H1 (cell line): ENCODE measurements at regions not wholly inside any gene's neighbourhood (a gene's known extent, or its start where the extent isn't known, plus 50 kb on each side); places are given as distances from the start of the nearest gene placed in this dataset.

ENCODE experiments used
- CTCF ChIA-PET: fragments of 300-600 bp; sonication (Branson Sonifier 250); formaldehyde crosslinking; loops from one replicate; lab custom pipeline; 2021; ENCODE audit not compliant: partially characterized antibody; lab: Charles Lee
- POLR2A ChIA-PET: fragments of 300-600 bp; sonication (Branson Sonifier 250); formaldehyde crosslinking; loops from one replicate; lab custom pipeline; 2021; ENCODE audit warnings: inconsistent platforms; ENCODE audit not compliant: partially characterized antibody; lab: Charles Lee
- DNase-seq, 2 experiments: peaks; one replicate each; pipeline versions ENCODE4 v3.0.0 to v3.0.0-alpha.2; 2010 to 2022; ENCODE audit warnings: low spot score in 2 of 2, low read depth in 1 of 2, mixed read lengths in 1 of 2
- FAIRE-seq: peaks from 2 replicates; lab custom pipeline; 2011; peaks lifted over from hg19 to GRCh38; lab: Jason Lieb, UNC
- H2AFZ ChIP-seq: 2 replicates; pipeline ENCODE4 v1.8.1; 2012; ENCODE audit warnings: low read length, inconsistent platforms
- H2AK5ac ChIP-seq: 2 replicates; pipeline ENCODE4 v1.6.1; 2013; ENCODE audit warnings: low read depth, low read length
- H2BK120ac ChIP-seq: replicated peaks from 2 replicates; pipeline ENCODE3; 2013; ENCODE audit warnings: low read depth, low read length, inconsistent platforms
- H2BK12ac ChIP-seq: 2 replicates; pipeline ENCODE4 v1.6.1; 2013; ENCODE audit warnings: low read depth, low read length
- H2BK15ac ChIP-seq: 2 replicates; pipeline ENCODE4 v1.6.1; 2013; ENCODE audit warnings: low read length
- H2BK20ac ChIP-seq: 2 replicates; pipeline ENCODE4 v1.6.1; 2013; ENCODE audit warnings: low read length
- H2BK5ac ChIP-seq: 2 replicates; pipeline ENCODE4 v1.6.1; 2013; ENCODE audit warnings: low read depth, low read length
- H3K14ac ChIP-seq: 2 replicates; pipeline ENCODE4 v1.6.1; 2013; ENCODE audit warnings: inconsistent platforms; ENCODE audit not compliant: insufficient read length
- H3K18ac ChIP-seq: 2 replicates; pipeline ENCODE4 v1.6.1; 2013; ENCODE audit warnings: low read length; ENCODE audit errors: extremely low read depth
- H3K23ac ChIP-seq: 2 replicates; pipeline ENCODE4 v1.6.1; 2013; ENCODE audit warnings: inconsistent platforms; ENCODE audit not compliant: insufficient read length
- H3K23me2 ChIP-seq: 2 replicates; pipeline ENCODE4 v1.6.1; 2013; ENCODE audit warnings: low read depth, low read length
- H3K27ac ChIP-seq: 2 replicates; pipeline ENCODE4 v1.6.1; 2011; ENCODE audit warnings: low read depth, low read length, inconsistent platforms
- H3K27me3 ChIP-seq, 4 experiments: replicated peaks in 1 of 4; 1 replicate in 1 of 4; 2 replicates in 3 of 4; pipeline versions ENCODE4 v1.6.1 to v1.8.1; 2011 to 2013; ENCODE audit warnings: low read length in 3 of 4, mild to moderate bottlenecking in 3 of 4, inconsistent platforms in 2 of 4, mixed read lengths in 2 of 4, moderate library complexity in 1 of 4; ENCODE audit not compliant: control insufficient read depth in 3 of 4, insufficient read depth in 3 of 4; ENCODE audit errors: extremely low read depth in 1 of 4
- H3K36me3 ChIP-seq, 4 experiments: 2 replicates each; pipeline versions ENCODE4 v1.6.1 to v1.8.1; 2011 to 2013; ENCODE audit warnings: mild to moderate bottlenecking in 4 of 4, low read length in 3 of 4, moderate library complexity in 2 of 4, control low read depth in 1 of 4, inconsistent platforms in 1 of 4; ENCODE audit not compliant: insufficient read depth in 4 of 4, control insufficient read depth in 2 of 4
- H3K4ac ChIP-seq: replicated peaks from 2 replicates; pipeline ENCODE3; 2013; ENCODE audit warnings: low read length, low read depth, mixed read lengths, inconsistent platforms; ENCODE audit not compliant: insufficient read length
- H3K4me1 ChIP-seq, 4 experiments: replicated peaks in 1 of 4; 1 replicate in 1 of 4; 2 replicates in 3 of 4; pipeline versions ENCODE4 v1.6.1 to v1.8.1; 2011 to 2013; ENCODE audit warnings: low read length in 3 of 4, inconsistent platforms in 2 of 4, mixed read lengths in 1 of 4; ENCODE audit not compliant: insufficient read depth in 4 of 4, control insufficient read depth in 3 of 4
- H3K4me2 ChIP-seq, 2 experiments: 2 replicates each; pipeline versions ENCODE4 v1.6.1 to v1.8.1; 2011 to 2013; ENCODE audit warnings: low read depth in 2 of 2, low read length in 2 of 2, control low read depth in 1 of 2, inconsistent platforms in 1 of 2, mild to moderate bottlenecking in 1 of 2; ENCODE audit not compliant: insufficient read depth in 1 of 2
- H3K4me3 ChIP-seq, 4 experiments: fragments of 200-600, 300-600 bp in 1 of 4; sonication (generic), shearing (Covaris generic), sonication (Bioruptor Twin) in 1 of 4; 2 replicates each; pipeline versions ENCODE4 v1.5.1 to v1.8.1; 2011 to 2016; ENCODE audit warnings: low read length in 4 of 4, low read depth in 3 of 4, control low read depth in 2 of 4, inconsistent platforms in 2 of 4, mild to moderate bottlenecking in 2 of 4, mixed read lengths in 1 of 4, moderate library complexity in 1 of 4; ENCODE audit not compliant: insufficient read depth in 2 of 4; ENCODE audit errors: extremely low read depth in 1 of 4
- H3K56ac ChIP-seq: replicated peaks from 2 replicates; pipeline ENCODE3; 2013; ENCODE audit warnings: low read depth, mild to moderate bottlenecking, mixed read lengths, low read length, inconsistent platforms; ENCODE audit not compliant: insufficient read length
- H3K79me1 ChIP-seq: 2 replicates; pipeline ENCODE4 v1.6.1; 2013; ENCODE audit warnings: low read depth, low read length, control low read depth
- H3K79me2 ChIP-seq, 2 experiments: 2 replicates each; pipeline versions ENCODE4 v1.6.1 to v1.8.1; 2012 to 2013; ENCODE audit warnings: low read length in 2 of 2, mild to moderate bottlenecking in 2 of 2, inconsistent platforms in 1 of 2; ENCODE audit not compliant: insufficient read depth in 2 of 2, control insufficient read depth in 1 of 2
- H3K9ac ChIP-seq, 4 experiments: replicated peaks in 1 of 4; 1 replicate in 1 of 4; 2 replicates in 3 of 4; pipeline versions ENCODE4 v1.6.1 to v1.8.1; 2011 to 2013; ENCODE audit warnings: low read depth in 3 of 4, low read length in 3 of 4, control low read depth in 2 of 4, mild to moderate bottlenecking in 2 of 4, moderate library complexity in 2 of 4, inconsistent platforms in 1 of 4; ENCODE audit errors: extremely low read depth in 1 of 4
- H3K9me3 ChIP-seq, 2 experiments: 2 replicates each; pipeline versions ENCODE4 v1.6.1 to v1.8.1; 2012 to 2013; ENCODE audit warnings: mild to moderate bottlenecking in 2 of 2, moderate library complexity in 2 of 2, control low read depth in 1 of 2, inconsistent platforms in 1 of 2, low read depth in 1 of 2, low read length in 1 of 2, mixed read lengths in 1 of 2; ENCODE audit not compliant: insufficient read depth in 2 of 2
- H4K20me1 ChIP-seq, 2 experiments: replicated peaks in 1 of 2; 2 replicates each; pipeline versions ENCODE3 to v1.8.1; 2011 to 2013; ENCODE audit warnings: inconsistent platforms in 2 of 2, low read length in 2 of 2, mild to moderate bottlenecking in 1 of 2; ENCODE audit not compliant: insufficient read depth in 2 of 2, control insufficient read depth in 1 of 2
- H4K5ac ChIP-seq: 2 replicates; pipeline ENCODE4 v1.6.1; 2013; ENCODE audit warnings: low read length, low read depth, mixed read lengths, inconsistent platforms; ENCODE audit not compliant: insufficient read length
- H4K8ac ChIP-seq: 2 replicates; pipeline ENCODE4 v1.8.0; 2013; ENCODE audit warnings: mild to moderate bottlenecking, moderate library complexity, low read length, inconsistent platforms; ENCODE audit not compliant: insufficient read depth; ENCODE audit errors: extremely low read depth
- H4K91ac ChIP-seq: replicated peaks from 2 replicates; pipeline ENCODE3; 2013; ENCODE audit warnings: low read length, mixed read lengths, inconsistent platforms; ENCODE audit not compliant: insufficient read length
- ASH2L ChIP-seq: fragments of 200-600, 300-600 bp; sonication (generic); IDR thresholded peaks from one replicate; pipeline ENCODE4 v1.7.1; 2017; ENCODE audit warnings: low read length
- ATF3 ChIP-seq: IDR thresholded peaks from 2 replicates; pipeline ENCODE4 v1.6.1; 2011; ENCODE audit warnings: low read depth, mild to moderate bottlenecking, low read length; ENCODE audit not compliant: insufficient read depth
- BRCA1 ChIP-seq: IDR thresholded peaks from 2 replicates; pipeline ENCODE4 v1.6.1; 2012; ENCODE audit warnings: low read depth, low read length, improper control_type of control experiment
- CBX8 ChIP-seq: fragments of 300-800, 300-1000 bp; sonication (generic); IDR thresholded peaks from 2 replicates; pipeline ENCODE4 v1.7.1; 2016; ENCODE audit warnings: low read depth, low read length, borderline replicate concordance
- HDAC2 ChIP-seq, 2 experiments: fragments of 300-600 bp in 1 of 2; sonication (generic) in 1 of 2; IDR thresholded peaks; 2 replicates each; pipeline ENCODE4 v1.6.1; 2011 to 2012; ENCODE audit warnings: low read depth in 2 of 2, low read length in 2 of 2, mild to moderate bottlenecking in 2 of 2, moderate library complexity in 2 of 2, borderline replicate concordance in 1 of 2, inconsistent platforms in 1 of 2
- JUN ChIP-seq: IDR thresholded peaks from 2 replicates; pipeline ENCODE4 v1.6.1; 2011; ENCODE audit warnings: low read depth, mild to moderate bottlenecking, improper control_type of control experiment, low read length
- KDM1A ChIP-seq: fragments of 200-600, 300-600 bp; sonication (generic); IDR thresholded peaks from 2 replicates; pipeline ENCODE4 v1.7.1; 2016; ENCODE audit warnings: mild to moderate bottlenecking, low read length, borderline replicate concordance
- KDM4A ChIP-seq: IDR thresholded peaks from one replicate; pipeline ENCODE4 v1.7.1; 2012; ENCODE audit warnings: low read depth, mild to moderate bottlenecking, moderate library complexity, low read length, inconsistent platforms; ENCODE audit not compliant: severe bottlenecking
- KDM5A ChIP-seq: fragments of 200-600 bp; IDR thresholded peaks from 2 replicates; pipeline ENCODE4 v1.7.1; 2012; ENCODE audit warnings: mild to moderate bottlenecking, low read length, inconsistent platforms, mixed read lengths
- POU5F1 ChIP-seq: IDR thresholded peaks from 2 replicates; pipeline ENCODE4 v1.6.1; 2011; ENCODE audit warnings: low read depth, mild to moderate bottlenecking, low read length, moderate library complexity
- RBBP5 ChIP-seq: IDR thresholded peaks from 2 replicates; pipeline ENCODE4 v1.7.1; 2012; ENCODE audit warnings: low read depth, mild to moderate bottlenecking, inconsistent platforms, low read length, moderate library complexity, borderline replicate concordance
- TAF7 ChIP-seq: optimal IDR thresholded peaks from 2 replicates; pipeline ENCODE3; 2011; ENCODE audit warnings: low read depth, mild to moderate bottlenecking, inconsistent platforms, low read length, moderate library complexity, borderline replicate concordance
- TBP ChIP-seq: IDR thresholded peaks from 2 replicates; pipeline ENCODE4 v1.6.1; 2011; ENCODE audit warnings: low read depth, low read length, improper control_type of control experiment
- ZNF274 ChIP-seq: IDR thresholded peaks from 2 replicates; pipeline ENCODE4 v1.7.0; 2012; ENCODE audit warnings: low read length, borderline replicate concordance; ENCODE audit errors: extremely low read depth
- WGBS, 2 experiments: shearing (Covaris generic) in 1 of 2; methylation state at CpG; one replicate each; pipeline versions ENCODE4 v1.1.6 to v1.1.7; 2013 to 2015; ENCODE audit warnings: low lambda C conversion rate in 2 of 2, mixed read lengths in 2 of 2, inconsistent platforms in 1 of 2, low coverage in 1 of 2, missing lambda C conversion rate in 1 of 2; ENCODE audit not compliant: insufficient replicate concordance in 2 of 2, insufficient coverage in 1 of 2, insufficient read length in 1 of 2; ENCODE audit errors: extremely low coverage in 1 of 2, missing lambda C conversion rate in 1 of 2; 5-methylcytosine and 5-hydroxymethylcytosine counted together

- no peaks in the 10 kb centered on the region for H3K36me3 ChIP-seq
- H2BK5ac ChIP-seq = no peak overlapping the region
- no peak overlapping the region for H3K4me2 ChIP-seq
- no peak overlapping the region for H2BK12ac ChIP-seq
- H2AK5ac ChIP-seq = no peak overlapping the region
- DNase-seq = no peak
- H2BK120ac ChIP-seq = no peak overlapping the region
- H3K79me1 ChIP-seq = no peaks in the 10 kb centered on the region
- 100% methylated on average over 1 of the region's 1 CpG; no CpG with 5 or more reads in 1 of the 2 experiments for WGBS, 2 experiments
- ChIA-PET CTCF (interaction anchor here (1.2 kb wide), 1 partner anchor 79 kb away, joined by 3 read pairs; no protein-coding TSS in a partner anchor), POLR2A (no interaction called here)
- no peak overlapping the region for H3K9ac ChIP-seq
- no peak overlapping the region for H3K27ac ChIP-seq
- H3K18ac ChIP-seq = no peak overlapping the region
- H3K79me2 ChIP-seq = no peaks in the 10 kb centered on the region
- no peak overlapping the region for H2BK15ac ChIP-seq
- no peak overlapping the region for H3K4ac ChIP-seq
- H3K9me3 ChIP-seq = no peaks in the 10 kb centered on the region
- no peaks in the 10 kb centered on the region for H4K20me1 ChIP-seq
- no peak overlapping the region for H3K4me3 ChIP-seq
- no peak overlapping the region for H3K14ac ChIP-seq
- no peak overlapping the region for H4K8ac ChIP-seq
- no peak overlapping the region for H2AFZ ChIP-seq
- no peak for FAIRE-seq
- no peaks in the 10 kb centered on the region for H3K23me2 ChIP-seq
- H4K91ac ChIP-seq = no peak overlapping the region
- H3K56ac ChIP-seq = no peak overlapping the region
- no peak overlapping the region for H3K23ac ChIP-seq
- no peak overlapping the region for H2BK20ac ChIP-seq
- H4K5ac ChIP-seq = no peak overlapping the region
- no peaks in the 10 kb centered on the region for H3K4me1 ChIP-seq
- H3K27me3 ChIP-seq = no peaks in the 10 kb centered on the region
- no peak for TF ChIP-seq TAF7
- no peak for TF ChIP-seq KDM4A
- TF ChIP-seq BRCA1 = no peak
- no peak for TF ChIP-seq POU5F1
- no peak for TF ChIP-seq HDAC2 (IDR thresholded peaks at IDR 0.05; ENCODE audit: borderline replicate concordance in 1 of 2, low read depth in 2 of 2, low read length in 2 of 2)
- TF ChIP-seq KDM1A = no peak
- no peak for TF ChIP-seq CBX8
- no peak for TF ChIP-seq KDM5A
- TF ChIP-seq ATF3 = no peak
- TF ChIP-seq ASH2L = no peak
- no peak for TF ChIP-seq ZNF274
- TF ChIP-seq JUN = no peak
- no peak for TF ChIP-seq TBP
- no peak for TF ChIP-seq RBBP5
Measured at GRCh38 chr3:145857956-145858355, 303.0 kb downstream of the PLOD2 start.
